DMS114 treated with DMSO at 0.1 percent for 48 hours (cell line): ENCODE measurements at regions not wholly inside any gene's neighbourhood (a gene's known extent, or its start where the extent isn't known, plus 50 kb on each side); places are given as distances from the start of the nearest gene placed in this dataset.

Experiments
- DNase-seq: peaks from one replicate; lab custom pipeline; 2025; ENCODE audit not compliant: unreplicated experiment; lab: John Stamatoyannopoulos, UW

GRCh38 chr6:14031516-14031915 is 86.1 kb upstream of the CD83 start:
- DNase-seq = no peak

GRCh38 chr6:14035071-14035847 is 82.3 kb upstream of the CD83 start:
- no peak for DNase-seq

- DNase-seq = no peak
These were observed 81.7 kb upstream of the CD83 start for GRCh38 chr6:14035874-14036273.

- no peak for DNase-seq
These were observed 80.7 kb upstream of the CD83 start for GRCh38 chr6:14036911-14037310.

- DNase-seq = no peak
These were observed 79.9 kb upstream of the CD83 start for GRCh38 chr6:14037402-14038277.

GRCh38 chr6:14038467-14039437 is 78.8 kb upstream of the CD83 start:
- no peak for DNase-seq

- no peak for DNase-seq
These were observed 77.5 kb upstream of the CD83 start for GRCh38 chr6:14040042-14040441.

GRCh38 chr6:14046476-14047068 is 71.0 kb upstream of the CD83 start:
- DNase-seq = peak; percentile 54

- no peak for DNase-seq
These were observed 70.3 kb upstream of the CD83 start for GRCh38 chr6:14047151-14047740.

GRCh38 chr6:14048837-14049236 is 68.7 kb upstream of the CD83 start:
- no peak for DNase-seq

GRCh38 chr6:14051355-14051754 is 66.2 kb upstream of the CD83 start:
- DNase-seq = no peak

GRCh38 chr6:14053811-14054210 is 63.8 kb upstream of the CD83 start:
- DNase-seq = no peak

- DNase-seq = no peak
These were observed 62.0 kb upstream of the CD83 start for GRCh38 chr6:14055541-14055940.

- no peak for DNase-seq
These were observed 59.4 kb upstream of the CD83 start for GRCh38 chr6:14058029-14058695.

GRCh38 chr6:14058735-14059134 is 58.8 kb upstream of the CD83 start:
- no peak for DNase-seq

- DNase-seq = no peak
These were observed 57.7 kb upstream of the CD83 start for GRCh38 chr6:14059791-14060436.

GRCh38 chr6:14060971-14061370 is 56.6 kb upstream of the CD83 start:
- no peak for DNase-seq

GRCh38 chr6:14061643-14062042 is 55.9 kb upstream of the CD83 start:
- no peak for DNase-seq

- DNase-seq = no peak
These were observed 55.1 kb upstream of the CD83 start for GRCh38 chr6:14062345-14063029.
